CMK (cell line): ENCODE measurements at regions not wholly inside any gene's neighbourhood (a gene's known extent, or its start where the extent isn't known, plus 50 kb on each side); places are given as distances from the start of the nearest gene placed in this dataset.

Source experiments
- DNase-seq: peaks from one replicate; pipeline ENCODE4 v3.0.0-alpha.2; 2010; ENCODE audit warnings: low read depth

GRCh38 chr2:226652983-226653765, 146.4 kb downstream of the IRS1 start:
- DNase-seq: no peak

- DNase-seq: no peak
Observed at GRCh38 chr2:226652369-226652768, 147.3 kb downstream of the IRS1 start.

- no peak for DNase-seq
Observed at GRCh38 chr2:226649871-226650660, 149.6 kb downstream of the IRS1 start.

- no peak for DNase-seq
Observed at GRCh38 chr2:226649201-226649600, 150.4 kb downstream of the IRS1 start.

GRCh38 chr2:226647621-226648518, 151.8 kb downstream of the IRS1 start:
- no peak for DNase-seq

- no peak for DNase-seq
Observed at GRCh38 chr2:226644399-226644865, 155.2 kb downstream of the IRS1 start.

GRCh38 chr2:226643946-226644282, 155.7 kb downstream of the IRS1 start:
- DNase-seq: no peak

GRCh38 chr2:226643030-226643945, 156.3 kb downstream of the IRS1 start:
- DNase-seq: no peak

- no peak for DNase-seq
Observed at GRCh38 chr2:226641008-226641407, 158.6 kb downstream of the IRS1 start.

- DNase-seq: no peak
Observed at GRCh38 chr2:226640501-226640900, 159.1 kb downstream of the IRS1 start.

GRCh38 chr2:226639550-226639949, 160.1 kb downstream of the IRS1 start:
- no peak for DNase-seq

GRCh38 chr2:226638576-226638975, 161.0 kb downstream of the IRS1 start:
- DNase-seq: no peak

GRCh38 chr2:226637383-226637782, 162.2 kb downstream of the IRS1 start:
- DNase-seq: no peak

GRCh38 chr2:226636586-226636985, 163.0 kb downstream of the IRS1 start:
- no peak for DNase-seq

- no peak for DNase-seq
Observed at GRCh38 chr2:226634943-226635604, 164.5 kb downstream of the IRS1 start.

- no peak for DNase-seq
Observed at GRCh38 chr2:226631671-226632070, 167.9 kb downstream of the IRS1 start.

- DNase-seq: no peak
Observed at GRCh38 chr2:226631187-226631586, 168.4 kb downstream of the IRS1 start.

- DNase-seq: no peak
Observed at GRCh38 chr2:226625946-226626345, 173.7 kb downstream of the IRS1 start.

GRCh38 chr2:226623587-226624368, 175.8 kb downstream of the IRS1 start:
- no peak for DNase-seq

- no peak for DNase-seq
Observed at GRCh38 chr2:226622484-226622883, 177.1 kb downstream of the IRS1 start.
